IPS-18a (cell line): ENCODE measurements at regions not wholly inside any gene's neighbourhood (a gene's known extent, or its start where the extent isn't known, plus 50 kb on each side); places are given as distances from the start of the nearest gene placed in this dataset.

Source experiments
- H3K27ac ChIP-seq: one replicate; pipeline ENCODE4 v1.5.1; 2013; ENCODE audit warnings: low read length
- H3K27me3 ChIP-seq: one replicate; pipeline ENCODE4 v1.6.1; 2013; ENCODE audit warnings: mild to moderate bottlenecking, low read length; ENCODE audit not compliant: control insufficient read depth, insufficient read depth
- H3K36me3 ChIP-seq: one replicate; pipeline ENCODE4 v1.6.1; 2013; ENCODE audit warnings: low read depth, low read length; ENCODE audit not compliant: control insufficient read depth
- H3K4me1 ChIP-seq: one replicate; pipeline ENCODE4 v1.6.1; 2013; ENCODE audit warnings: low read depth, low read length; ENCODE audit not compliant: control insufficient read depth
- H3K4me3 ChIP-seq: one replicate; pipeline ENCODE4 v1.5.1; 2013; ENCODE audit warnings: low read length
- H3K9ac ChIP-seq: one replicate; pipeline ENCODE4 v1.6.1; 2013; ENCODE audit warnings: mild to moderate bottlenecking, low read length, moderate library complexity
- H3K9me3 ChIP-seq: one replicate; pipeline ENCODE4 v1.6.1; 2013; ENCODE audit warnings: low read depth, low read length; ENCODE audit not compliant: control insufficient read depth

- no peaks in the 10 kb centered on the region for H3K36me3 ChIP-seq
- H3K4me3 ChIP-seq: no peak overlapping the region
- H3K4me1 ChIP-seq: no peaks in the 10 kb centered on the region
- H3K27ac ChIP-seq: no peak overlapping the region
- H3K9ac ChIP-seq: no peak overlapping the region
- H3K9me3 ChIP-seq: no peaks in the 10 kb centered on the region
- no peaks in the 10 kb centered on the region for H3K27me3 ChIP-seq
These were observed 62.9 kb downstream of the NHLRC3 start for GRCh38 chr13:39100996-39101738.

GRCh38 chr13:39102981-39103490 is 64.8 kb downstream of the NHLRC3 start:
- Histone ChIP-seq H3K36me3 (no peaks in the 10 kb centered on the region), H3K9me3 (no peaks in the 10 kb centered on the region), H3K27me3 (no peaks in the 10 kb centered on the region), H3K4me1 (no peaks in the 10 kb centered on the region), H3K9ac (no peak overlapping the region), H3K27ac (no peak overlapping the region), H3K4me3 (no peak overlapping the region)

- H3K27ac ChIP-seq: no peak overlapping the region
These were observed 66.9 kb downstream of the NHLRC3 start for GRCh38 chr13:39105110-39105509.

GRCh38 chr13:39106216-39107005 is 68.2 kb downstream of the NHLRC3 start:
- Histone ChIP-seq H3K36me3 (no peaks in the 10 kb centered on the region), H3K4me1 (no peaks in the 10 kb centered on the region), H3K9me3 (no peaks in the 10 kb centered on the region), H3K4me3 (no peak overlapping the region), H3K27me3 (no peaks in the 10 kb centered on the region), H3K9ac (no peak overlapping the region), H3K27ac (no peak overlapping the region)

More at GRCh38 chr13:39105110-39105509, 66.9 kb downstream of the NHLRC3 start:
- H3K27me3 ChIP-seq: no peaks in the 10 kb centered on the region
- H3K9ac ChIP-seq: no peak overlapping the region
- H3K4me1 ChIP-seq: no peaks in the 10 kb centered on the region
- no peak overlapping the region for H3K4me3 ChIP-seq
- H3K9me3 ChIP-seq: no peaks in the 10 kb centered on the region
- H3K36me3 ChIP-seq: no peaks in the 10 kb centered on the region

- Histone ChIP-seq H3K4me1 (no peaks in the 10 kb centered on the region), H3K27ac (no peak overlapping the region), H3K9me3 (no peaks in the 10 kb centered on the region), H3K4me3 (no peak overlapping the region), H3K9ac (no peak overlapping the region), H3K36me3 (no peaks in the 10 kb centered on the region), H3K27me3 (no peaks in the 10 kb centered on the region)
These were observed 69.3 kb downstream of the NHLRC3 start for GRCh38 chr13:39107561-39107960.

- no peaks in the 10 kb centered on the region for H3K36me3 ChIP-seq
- no peaks in the 10 kb centered on the region for H3K27me3 ChIP-seq
- H3K9me3 ChIP-seq: no peaks in the 10 kb centered on the region
- no peak overlapping the region for H3K27ac ChIP-seq
- H3K4me1 ChIP-seq: no peaks in the 10 kb centered on the region
- H3K4me3 ChIP-seq: no peak overlapping the region
- no peak overlapping the region for H3K9ac ChIP-seq
These were observed 70.5 kb downstream of the NHLRC3 start for GRCh38 chr13:39108783-39109182.

- H3K36me3 ChIP-seq: no peaks in the 10 kb centered on the region
- H3K9ac ChIP-seq: no peak overlapping the region
- H3K27ac ChIP-seq: no peak overlapping the region
- no peak overlapping the region for H3K4me3 ChIP-seq
- no peaks in the 10 kb centered on the region for H3K27me3 ChIP-seq
- H3K4me1 ChIP-seq: no peaks in the 10 kb centered on the region
- no peaks in the 10 kb centered on the region for H3K9me3 ChIP-seq
These were observed 72.4 kb downstream of the NHLRC3 start for GRCh38 chr13:39110518-39111097.

- Histone ChIP-seq H3K36me3 (no peaks in the 10 kb centered on the region), H3K27me3 (no peaks in the 10 kb centered on the region)
These were observed 72.9 kb downstream of the NHLRC3 start for GRCh38 chr13:39111145-39111544.

GRCh38 chr13:39119422-39119821 is 81.2 kb downstream of the NHLRC3 start:
- H3K9me3 ChIP-seq: no peaks in the 10 kb centered on the region
- H3K4me3 ChIP-seq: no peak overlapping the region
- H3K27me3 ChIP-seq: no peaks in the 10 kb centered on the region
- no peaks in the 10 kb centered on the region for H3K36me3 ChIP-seq
- no peak overlapping the region for H3K9ac ChIP-seq
- H3K4me1 ChIP-seq: no peaks in the 10 kb centered on the region
- H3K27ac ChIP-seq: no peak overlapping the region

More at GRCh38 chr13:39111145-39111544, 72.9 kb downstream of the NHLRC3 start:
- H3K9me3 ChIP-seq: no peaks in the 10 kb centered on the region
- H3K4me3 ChIP-seq: no peak overlapping the region
- no peak overlapping the region for H3K9ac ChIP-seq
- no peak overlapping the region for H3K27ac ChIP-seq
- no peaks in the 10 kb centered on the region for H3K4me1 ChIP-seq

GRCh38 chr13:39123578-39123977 is 85.3 kb downstream of the NHLRC3 start:
- H3K27ac ChIP-seq: no peak overlapping the region
- no peak overlapping the region for H3K4me3 ChIP-seq
- H3K27me3 ChIP-seq: no peaks in the 10 kb centered on the region
- no peak overlapping the region for H3K9ac ChIP-seq
- no peaks in the 10 kb centered on the region for H3K36me3 ChIP-seq
- no peaks in the 10 kb centered on the region for H3K4me1 ChIP-seq
- no peaks in the 10 kb centered on the region for H3K9me3 ChIP-seq

- no peak overlapping the region for H3K9ac ChIP-seq
These were observed 91.0 kb downstream of the NHLRC3 start for GRCh38 chr13:39129213-39129612.

More at GRCh38 chr13:39129213-39129612, 91.0 kb downstream of the NHLRC3 start:
- H3K27ac ChIP-seq: no peak overlapping the region
- H3K9me3 ChIP-seq: no peaks in the 10 kb centered on the region
- peaks cover 18% of the 10 kb centered on the region for H3K4me1 ChIP-seq
- no peak overlapping the region for H3K4me3 ChIP-seq
- H3K36me3 ChIP-seq: no peaks in the 10 kb centered on the region
- no peaks in the 10 kb centered on the region for H3K27me3 ChIP-seq
